Lower lobe of right lung (tissue), 2 donors: ENCODE measurements at regions not wholly inside any gene's neighbourhood (a gene's known extent, or its start where the extent isn't known, plus 50 kb on each side); places are given as distances from the start of the nearest gene placed in this dataset.

Experiments
- ATAC-seq, 2 donors: fragments of 200-7000 bp; cut with Tn5 transposase; one replicate each; pipeline ENCODE4 v1.9.1; 2020 to 2022; ENCODE audit warnings: mild to moderate bottlenecking in 2 of 2, moderate library complexity in 2 of 2
- DNase-seq: peaks from one replicate; pipeline ENCODE4 v3.0.0-alpha.2; 2020
- H3K27ac ChIP-seq: fragments of 200-600 bp; one replicate; pipeline ENCODE4 v1.8.0; 2022
- H3K27me3 ChIP-seq: fragments of 200-600 bp; one replicate; pipeline ENCODE4 v1.8.0; 2022; ENCODE audit warnings: low read depth
- H3K36me3 ChIP-seq: fragments of 200-600 bp; one replicate; pipeline ENCODE4 v1.8.0; 2022; ENCODE audit warnings: mild to moderate bottlenecking
- H3K4me1 ChIP-seq: fragments of 200-600 bp; one replicate; pipeline ENCODE4 v1.8.0; 2022
- H3K4me3 ChIP-seq: fragments of 200-600 bp; one replicate; pipeline ENCODE4 v1.8.0; 2022; ENCODE audit warnings: mild to moderate bottlenecking
- H3K9me3 ChIP-seq: fragments of 200-600 bp; one replicate; pipeline ENCODE4 v1.8.0; 2022
- intact Hi-C: fragments of 100-400 bp; cut with DNase I; formaldehyde crosslinking; loops from one replicate; pipeline ENCODE4 v1.11.0; 2022
- TF ChIP-seq, protein P1 (sequence below): fragments of 200-600 bp; IDR thresholded peaks from one replicate; pipeline ENCODE4 v1.8.0; 2022; ENCODE audit warnings: antibody characterized with exemption, mild to moderate bottlenecking
- donor health status: DM: no; HTN: yes; CAD: no; lungs with severe emphysema.

DNA sequence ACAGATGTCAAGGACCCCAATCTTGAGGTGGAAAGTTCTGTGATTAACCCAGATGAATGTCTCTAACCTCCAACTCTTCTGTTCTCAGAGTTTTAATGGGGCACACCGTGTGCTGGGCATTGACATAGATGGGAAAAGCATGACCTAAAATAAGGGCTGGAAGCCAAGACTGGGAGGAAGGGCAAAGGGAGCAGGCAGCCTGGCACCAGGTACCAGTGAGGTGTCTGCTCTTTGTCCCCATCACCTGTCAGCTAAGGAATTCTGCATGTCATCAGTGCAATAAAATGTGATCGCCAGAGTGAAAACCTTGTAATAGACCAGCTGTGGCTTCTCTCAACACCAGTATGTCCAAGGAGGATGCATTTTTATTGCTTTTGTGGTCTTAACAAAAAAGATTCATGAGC is 143.5 kb upstream of the TPM1 start:
- H3K27me3 ChIP-seq: no peaks in the 10 kb centered on the region
- no peak overlapping the region for H3K4me3 ChIP-seq
- no peaks in the 10 kb centered on the region for H3K36me3 ChIP-seq
- intact Hi-C loops: no loop called here
- H3K27ac ChIP-seq: no peak overlapping the region
- H3K4me1 ChIP-seq: peaks cover 14% of the 10 kb centered on the region
- ATAC-seq (no peak), DNase-seq (no peak)
- TF ChIP-seq, protein P1, sequence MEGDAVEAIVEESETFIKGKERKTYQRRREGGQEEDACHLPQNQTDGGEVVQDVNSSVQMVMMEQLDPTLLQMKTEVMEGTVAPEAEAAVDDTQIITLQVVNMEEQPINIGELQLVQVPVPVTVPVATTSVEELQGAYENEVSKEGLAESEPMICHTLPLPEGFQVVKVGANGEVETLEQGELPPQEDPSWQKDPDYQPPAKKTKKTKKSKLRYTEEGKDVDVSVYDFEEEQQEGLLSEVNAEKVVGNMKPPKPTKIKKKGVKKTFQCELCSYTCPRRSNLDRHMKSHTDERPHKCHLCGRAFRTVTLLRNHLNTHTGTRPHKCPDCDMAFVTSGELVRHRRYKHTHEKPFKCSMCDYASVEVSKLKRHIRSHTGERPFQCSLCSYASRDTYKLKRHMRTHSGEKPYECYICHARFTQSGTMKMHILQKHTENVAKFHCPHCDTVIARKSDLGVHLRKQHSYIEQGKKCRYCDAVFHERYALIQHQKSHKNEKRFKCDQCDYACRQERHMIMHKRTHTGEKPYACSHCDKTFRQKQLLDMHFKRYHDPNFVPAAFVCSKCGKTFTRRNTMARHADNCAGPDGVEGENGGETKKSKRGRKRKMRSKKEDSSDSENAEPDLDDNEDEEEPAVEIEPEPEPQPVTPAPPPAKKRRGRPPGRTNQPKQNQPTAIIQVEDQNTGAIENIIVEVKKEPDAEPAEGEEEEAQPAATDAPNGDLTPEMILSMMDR: no peak
- no peaks in the 10 kb centered on the region for H3K9me3 ChIP-seq

DNA sequence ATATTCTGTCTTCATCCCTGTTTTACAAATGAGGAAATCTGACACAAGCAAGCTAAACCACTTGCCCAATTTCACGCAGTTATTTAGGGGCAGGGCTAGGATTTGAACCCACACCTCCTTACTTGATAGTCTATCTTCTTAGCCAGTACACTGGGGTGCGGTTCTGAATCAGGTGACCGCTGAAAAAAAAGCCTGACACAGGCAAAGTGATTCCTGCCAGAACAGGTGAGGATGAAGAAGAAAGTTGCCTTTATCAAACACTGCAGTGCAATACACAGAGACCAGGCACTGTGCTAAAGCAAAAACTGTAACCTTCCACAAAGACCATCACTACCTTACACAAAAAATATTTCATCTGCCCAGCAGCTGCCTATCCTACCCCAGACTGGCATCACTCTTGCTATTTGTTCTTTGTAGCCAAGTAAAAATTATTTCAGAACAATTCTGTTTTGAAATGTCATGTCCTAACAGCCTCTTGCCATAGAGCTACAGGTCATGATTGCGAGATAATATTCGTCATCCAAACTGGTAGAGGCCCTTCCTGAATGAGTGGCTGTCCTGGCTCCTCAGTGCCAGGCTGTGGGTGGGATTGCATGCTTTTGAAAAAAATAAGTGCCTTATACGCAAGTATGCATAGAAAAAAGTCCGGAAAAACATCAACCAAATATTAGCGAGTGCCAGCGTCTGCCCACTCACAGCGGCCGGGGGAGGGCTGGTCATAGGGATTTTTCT is 142.3 kb upstream of the TPM1 start:
- no peaks in the 10 kb centered on the region for H3K36me3 ChIP-seq
- TF ChIP-seq, protein P1: no peak
- H3K4me1 ChIP-seq: peaks cover 14% of the 10 kb centered on the region
- H3K4me3 ChIP-seq: no peak overlapping the region
- intact Hi-C loops: no loop called here
- no peak for DNase-seq
- no peak overlapping the region for H3K27ac ChIP-seq
- no peaks in the 10 kb centered on the region for H3K27me3 ChIP-seq
- ATAC-seq: no peak
- no peaks in the 10 kb centered on the region for H3K9me3 ChIP-seq

DNA sequence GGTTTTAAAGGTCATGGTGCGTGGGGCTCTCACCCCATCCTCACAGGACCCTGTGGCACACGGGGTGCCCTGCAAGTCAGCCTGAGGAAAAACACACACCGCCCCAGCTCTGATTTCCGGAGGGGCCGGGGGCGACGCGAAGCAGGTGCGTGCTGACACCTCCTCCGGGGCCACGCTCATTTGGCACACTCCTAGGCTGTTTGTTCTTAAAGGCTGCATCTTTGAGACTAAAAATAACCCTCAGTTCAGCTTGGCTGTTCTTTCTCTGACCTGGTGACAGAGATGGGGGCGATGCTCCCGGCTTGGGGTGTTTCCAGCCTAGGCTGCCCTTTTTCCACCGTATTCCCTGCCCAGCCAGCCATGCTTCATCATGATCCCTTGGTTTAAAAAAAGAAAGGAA is 141.5 kb upstream of the TPM1 start:
- Histone ChIP-seq H3K4me1 (peaks cover 14% of the 10 kb centered on the region), H3K27me3 (no peaks in the 10 kb centered on the region), H3K9me3 (no peaks in the 10 kb centered on the region), H3K4me3 (no peak overlapping the region), H3K36me3 (no peaks in the 10 kb centered on the region), H3K27ac (no peak overlapping the region)
- TF ChIP-seq, protein P1: no peak
- ATAC-seq (no peak), DNase-seq (no peak)
- intact Hi-C loops: no loop called here

DNA sequence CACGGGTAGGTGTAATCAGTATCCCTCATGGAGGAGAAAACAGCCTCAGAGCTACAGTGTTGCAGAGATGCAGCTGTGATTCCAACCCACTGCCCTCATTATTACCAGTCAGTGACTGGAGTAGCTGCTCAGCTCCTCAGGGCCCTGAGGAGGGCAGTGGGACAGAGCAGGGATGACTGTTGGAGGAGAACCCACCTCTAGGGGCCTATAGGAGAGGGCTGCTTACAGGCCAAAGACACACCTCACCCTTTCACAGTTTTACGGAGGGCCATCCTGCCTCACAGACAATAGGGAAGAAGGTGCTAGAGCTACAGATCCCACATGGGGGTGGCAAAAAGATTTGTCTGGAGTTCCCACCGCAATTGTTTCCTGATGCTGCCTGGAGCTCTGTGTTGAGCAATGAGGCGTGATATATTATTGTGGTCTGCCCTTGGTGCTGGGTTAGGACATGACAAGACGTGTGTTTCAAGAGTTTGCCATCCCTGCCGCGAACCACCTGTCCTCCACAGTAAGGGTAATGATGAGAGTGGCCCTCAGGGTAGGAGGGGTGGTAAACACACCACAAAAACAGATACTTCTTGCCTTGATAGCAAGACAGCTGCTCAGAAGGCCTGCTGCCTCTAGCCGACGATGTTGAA is 140.5 kb upstream of the TPM1 start:
- ATAC-seq: no peak

DNA sequence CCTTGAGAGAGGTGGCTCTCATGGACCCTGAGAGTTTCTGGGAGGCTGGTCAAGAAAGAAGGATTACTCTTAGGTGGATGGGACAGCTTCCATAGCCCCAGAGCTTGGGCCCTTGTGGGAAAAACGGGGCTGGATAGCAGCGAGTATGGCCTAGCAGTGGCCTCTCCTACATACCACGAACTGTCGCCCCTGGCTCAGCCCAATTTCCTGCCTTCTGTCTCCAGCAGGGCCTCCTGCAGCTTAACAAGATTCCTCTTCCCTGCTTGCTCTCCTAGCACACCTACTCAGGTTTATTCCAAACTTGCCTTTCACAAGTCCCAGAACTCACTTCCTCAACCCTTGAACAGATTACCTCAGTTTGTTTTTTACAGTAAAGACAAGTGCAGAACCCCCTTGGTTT is 139.7 kb upstream of the TPM1 start:
- no peaks in the 10 kb centered on the region for H3K36me3 ChIP-seq
- H3K4me3 ChIP-seq: no peak overlapping the region
- intact Hi-C loops: no loop called here
- ATAC-seq: no peak
- H3K9me3 ChIP-seq: no peaks in the 10 kb centered on the region
- no peak overlapping the region for H3K27ac ChIP-seq
- H3K27me3 ChIP-seq: no peaks in the 10 kb centered on the region
- TF ChIP-seq, protein P1: no peak
- no peaks in the 10 kb centered on the region for H3K4me1 ChIP-seq
- DNase-seq: no peak

More for the DNA sequence above, 140.5 kb upstream of the TPM1 start:
- no peak overlapping the region for H3K27ac ChIP-seq
- no peak overlapping the region for H3K4me3 ChIP-seq
- no peaks in the 10 kb centered on the region for H3K36me3 ChIP-seq
- DNase-seq: no peak
- H3K4me1 ChIP-seq: peaks cover 5% of the 10 kb centered on the region
- no peaks in the 10 kb centered on the region for H3K27me3 ChIP-seq
- intact Hi-C loops: no loop called here
- TF ChIP-seq, protein P1: no peak
- H3K9me3 ChIP-seq: no peaks in the 10 kb centered on the region
